NCI-H1105 treated with DMSO at 0.1 percent for 48 hours (cell line): ENCODE measurements at regions not wholly inside any gene's neighbourhood (a gene's known extent, or its start where the extent isn't known, plus 50 kb on each side); places are given as distances from the start of the nearest gene placed in this dataset.

ENCODE experiments used
- DNase-seq: peaks from one replicate; lab custom pipeline; 2025; lab: John Stamatoyannopoulos, UW

GRCh38 chr4:38189445-38189844 is 229.2 kb downstream of the PTTG2 start:
- no peak for DNase-seq

GRCh38 chr4:38190717-38191178 is 230.6 kb downstream of the PTTG2 start:
- no peak for DNase-seq

- DNase-seq, result no peak
Observed at GRCh38 chr4:38192516-38192915, 232.3 kb downstream of the PTTG2 start.

GRCh38 chr4:38193236-38193863 is 233.2 kb downstream of the PTTG2 start:
- DNase-seq, result no peak

GRCh38 chr4:38194047-38194602 is 233.9 kb downstream of the PTTG2 start:
- DNase-seq, result no peak

GRCh38 chr4:38195486-38195885 is 235.3 kb downstream of the PTTG2 start:
- no peak for DNase-seq

- no peak for DNase-seq
Observed at GRCh38 chr4:38195911-38196310, 235.7 kb downstream of the PTTG2 start.

- no peak for DNase-seq
Observed at GRCh38 chr4:38202242-38202641, 242.0 kb downstream of the PTTG2 start.

- DNase-seq, result no peak
Observed at GRCh38 chr4:38203609-38204008, 243.4 kb downstream of the PTTG2 start.

- no peak for DNase-seq
Observed at GRCh38 chr4:38204339-38205035, 244.3 kb downstream of the PTTG2 start.

GRCh38 chr4:38205261-38205660 is 245.1 kb downstream of the PTTG2 start:
- no peak for DNase-seq

- no peak for DNase-seq
Observed at GRCh38 chr4:38207110-38207457, 246.9 kb downstream of the PTTG2 start.

- no peak for DNase-seq
Observed at GRCh38 chr4:38209654-38210053, 249.5 kb downstream of the PTTG2 start.

- no peak for DNase-seq
Observed at GRCh38 chr4:38210396-38211114, 250.4 kb downstream of the PTTG2 start.

GRCh38 chr4:38211885-38212284 is 251.7 kb downstream of the PTTG2 start:
- DNase-seq, result no peak

- no peak for DNase-seq
Observed at GRCh38 chr4:38213083-38213805, 253.0 kb downstream of the PTTG2 start.

- DNase-seq, result no peak
Observed at GRCh38 chr4:38222892-38223291, 262.7 kb downstream of the PTTG2 start.

GRCh38 chr4:38223306-38223705 is 263.1 kb downstream of the PTTG2 start:
- DNase-seq, result no peak

- no peak for DNase-seq
Observed at GRCh38 chr4:38223782-38224236, 263.6 kb downstream of the PTTG2 start.

GRCh38 chr4:38224850-38225249 is 264.7 kb downstream of the PTTG2 start:
- DNase-seq, result no peak

GRCh38 chr4:38226170-38226569 is 266.0 kb downstream of the PTTG2 start:
- no peak for DNase-seq
